OCI-LY1 (cell line): ENCODE measurements at regions not wholly inside any gene's neighbourhood (a gene's known extent, or its start where the extent isn't known, plus 50 kb on each side); places are given as distances from the start of the nearest gene placed in this dataset.
"Not testable (repeated sequence)": the region's sequence is repeated elsewhere in the genome, so short reads cannot be mapped to it uniquely, and the experiment has no call there.

Source experiments
- H2AFZ ChIP-seq: fragments of 200-600 bp; sonication (generic), shearing (Covaris generic); 2 replicates; pipeline ENCODE4 v1.6.0; 2014; ENCODE audit warnings: antibody characterized with exemption, mild to moderate bottlenecking, low read length
- H3F3A ChIP-seq: fragments of 200-600 bp; sonication (generic), shearing (Covaris generic); 2 replicates; pipeline ENCODE4 v1.6.0; 2014; ENCODE audit warnings: mild to moderate bottlenecking, antibody characterized with exemption, low read length, moderate library complexity; ENCODE audit not compliant: insufficient read depth
- H3K27ac ChIP-seq: fragments of 200-600 bp; sonication (generic); 2 replicates; pipeline ENCODE4 v1.5.1; 2014; ENCODE audit warnings: low read length, mixed run types, mild to moderate bottlenecking, low read depth; ENCODE audit not compliant: poor library complexity, severe bottlenecking
- H3K27me3 ChIP-seq: fragments of 200-600 bp; sonication (generic); 2 replicates; pipeline ENCODE4 v1.6.0; 2014; ENCODE audit warnings: antibody characterized with exemption, mild to moderate bottlenecking, low read length, moderate library complexity; ENCODE audit not compliant: insufficient read depth
- H3K36me3 ChIP-seq: fragments of 200-600 bp; sonication (generic); 2 replicates; pipeline ENCODE4 v1.6.1; 2014; ENCODE audit warnings: mild to moderate bottlenecking, antibody characterized with exemption, low read length, moderate library complexity, mixed read lengths; ENCODE audit not compliant: insufficient read depth
- H3K4me1 ChIP-seq: fragments of 200-600 bp; sonication (generic); 2 replicates; pipeline ENCODE4 v1.5.1; 2014; ENCODE audit warnings: mild to moderate bottlenecking, low read length, moderate library complexity; ENCODE audit not compliant: insufficient read depth, severe bottlenecking
- H3K4me2 ChIP-seq: fragments of 200-600 bp; sonication (generic), shearing (Covaris generic); 2 replicates; pipeline ENCODE4 v1.6.1; 2014; ENCODE audit warnings: low read length
- H3K4me3 ChIP-seq: fragments of 200-600 bp; sonication (generic); 2 replicates; pipeline ENCODE4 v1.5.1; 2014; ENCODE audit warnings: low read length, low read depth, mild to moderate bottlenecking, mixed read lengths; ENCODE audit not compliant: poor library complexity, severe bottlenecking
- H3K79me2 ChIP-seq: fragments of 200-600 bp; shearing (Covaris generic); 2 replicates; pipeline ENCODE4 v1.6.1; 2016; ENCODE audit warnings: mixed run types, low read length, mixed read lengths; ENCODE audit not compliant: insufficient read depth
- H3K9ac ChIP-seq: fragments of 200-600 bp; sonication (generic), shearing (Covaris generic); 2 replicates; pipeline ENCODE4 v1.6.1; 2014; ENCODE audit warnings: mild to moderate bottlenecking, low read length, mixed read lengths
- H3K9me2 ChIP-seq: fragments of 200-600 bp; sonication (generic), shearing (Covaris generic); 2 replicates; pipeline ENCODE4 v1.6.1; 2014; ENCODE audit warnings: low read depth, mild to moderate bottlenecking, low read length, mixed read lengths
- H3K9me3 ChIP-seq: fragments of 200-600 bp; shearing (Covaris generic); 2 replicates; pipeline ENCODE4 v1.6.1; 2014; ENCODE audit warnings: low read length, mixed read lengths
- H4K20me1 ChIP-seq: fragments of 200-600 bp; sonication (generic), shearing (Covaris generic); 2 replicates; pipeline ENCODE4 v1.6.0; 2016; ENCODE audit warnings: mild to moderate bottlenecking, low read length; ENCODE audit not compliant: insufficient read depth
- CTCF ChIP-seq: fragments of 200-600 bp; sonication (generic), shearing (Covaris generic); IDR thresholded peaks from 2 replicates; pipeline ENCODE4 v1.5.1; 2017; ENCODE audit warnings: mild to moderate bottlenecking, antibody characterized with exemption, low read length, moderate library complexity, mixed read lengths
- EZH2 ChIP-seq: fragments of 200-600 bp; sonication (generic), shearing (Covaris generic); IDR thresholded peaks from 2 replicates; pipeline ENCODE4 v1.8.0; 2017; ENCODE audit warnings: borderline replicate concordance, mixed run types, mild to moderate bottlenecking, antibody characterized with exemption, low read length, moderate library complexity, mixed read lengths

- no peaks in the 10 kb centered on the region for H3K9me3 ChIP-seq
- no peaks in the 10 kb centered on the region for H3F3A ChIP-seq
- TF ChIP-seq CTCF (no peak), EZH2 (no peak)
- H3K9ac ChIP-seq = no peak overlapping the region
- H3K27me3 ChIP-seq = no peaks in the 10 kb centered on the region
- no peak overlapping the region for H3K27ac ChIP-seq
- no peaks in the 10 kb centered on the region for H4K20me1 ChIP-seq
- no peak overlapping the region for H3K4me2 ChIP-seq
- no peaks in the 10 kb centered on the region for H3K4me1 ChIP-seq
- no peaks in the 10 kb centered on the region for H3K79me2 ChIP-seq
- H3K36me3 ChIP-seq = no peaks in the 10 kb centered on the region
- H2AFZ ChIP-seq = no peak overlapping the region
- H3K4me3 ChIP-seq = no peak overlapping the region
- no peaks in the 10 kb centered on the region for H3K9me2 ChIP-seq
Measured at GRCh38 chr12:46904406-46905238, 78.8 kb upstream of the SLC38A4 start.

GRCh38 chr12:46905239-46905627, 79.4 kb upstream of the SLC38A4 start:
- H3F3A ChIP-seq, H3K27me3 ChIP-seq, H3K9me2 ChIP-seq, H3K4me3 ChIP-seq, H2AFZ ChIP-seq, H3K9me3 ChIP-seq, H4K20me1 ChIP-seq, H3K4me1 ChIP-seq, H3K9ac ChIP-seq, H3K4me2 ChIP-seq, H3K27ac ChIP-seq, H3K36me3 ChIP-seq, H3K79me2 ChIP-seq: not testable (repeated sequence)

- Histone ChIP-seq H3F3A (no peaks in the 10 kb centered on the region), H3K9me2 (no peaks in the 10 kb centered on the region), H2AFZ (no peak overlapping the region), H3K9me3 (no peaks in the 10 kb centered on the region), H3K4me3 (no peak overlapping the region), H3K4me2 (no peak overlapping the region), H3K36me3 (no peaks in the 10 kb centered on the region), H3K4me1 (no peaks in the 10 kb centered on the region), H3K9ac (no peak overlapping the region), H3K27me3 (no peaks in the 10 kb centered on the region), H4K20me1 (no peaks in the 10 kb centered on the region), H3K27ac (no peak overlapping the region), H3K79me2 (no peaks in the 10 kb centered on the region)
- TF ChIP-seq EZH2 (no peak), CTCF (no peak)
Measured at GRCh38 chr12:46907791-46908190, 82.0 kb upstream of the SLC38A4 start.
